Transverse colon (tissue), 4 donors: ENCODE measurements at regions not wholly inside any gene's neighbourhood (a gene's known extent, or its start where the extent isn't known, plus 50 kb on each side); places are given as distances from the start of the nearest gene placed in this dataset.

Experiments used
- DNase-seq: peaks from one replicate; pipeline ENCODE4 v3.0.0-alpha.2; 2019
- H3K27ac ChIP-seq, 4 donors: fragments of 200-600 bp; sonication (generic); 2 replicates each; pipeline ENCODE4 v1.5.1; 2016 to 2018; ENCODE audit warnings: inconsistent platforms in 4 of 4
- H3K27me3 ChIP-seq: fragments of 200-600 bp; sonication (generic); 2 replicates; pipeline ENCODE4 v1.5.1; 2017; ENCODE audit warnings: inconsistent platforms
- H3K36me3 ChIP-seq, 4 donors: fragments of 200-600 bp; sonication (generic); 2 replicates each; pipeline ENCODE4 v1.5.1; 2017 to 2019; ENCODE audit warnings: inconsistent platforms in 4 of 4
- H3K4me1 ChIP-seq, 4 donors: fragments of 200-600 bp; sonication (generic); 2 replicates each; pipeline ENCODE4 v1.5.1; 2017 to 2020; ENCODE audit warnings: inconsistent platforms in 4 of 4
- H3K4me3 ChIP-seq, 4 donors: fragments of 200-600 bp; sonication (generic); 1 replicate in 1 of 4; 2 replicates in 3 of 4; pipeline versions ENCODE4 v1.5.1 to v1.6.1; 2017 to 2019; ENCODE audit warnings: inconsistent platforms in 4 of 4
- H3K9me3 ChIP-seq, 2 donors: fragments of 200-600 bp; sonication (generic); 2 replicates each; pipeline ENCODE4 v1.5.1; 2017 to 2019; ENCODE audit warnings: inconsistent platforms in 2 of 2
- EP300 ChIP-seq: sonication (generic); formaldehyde crosslinking; IDR thresholded peaks from one replicate; pipeline ENCODE4 v1.6.1; 2017; ENCODE audit warnings: antibody characterized with exemption, low read depth
- POLR2A ChIP-seq: fragments of 450-650 bp; IDR thresholded peaks from one replicate; pipeline ENCODE4 v1.6.1; 2016; ENCODE audit warnings: antibody characterized with exemption, mild to moderate bottlenecking, moderate library complexity
- POLR2AphosphoS5 ChIP-seq, 3 donors: sonication (generic); formaldehyde crosslinking; IDR thresholded peaks; one replicate each; pipeline ENCODE4 v1.6.1; 2016; ENCODE audit warnings: antibody characterized with exemption in 3 of 3
- WGBS, 2 donors: methylation state at CpG; one replicate each; pipeline ENCODE4 v1.1.5; 2018; ENCODE audit warnings: low coverage in 1 of 2; 5-methylcytosine and 5-hydroxymethylcytosine counted together
- in situ Hi-C, 4 donors: fragments of 200-750 bp; cut with MboI; loops; one replicate each; pipeline versions ENCODE4 v1.15.0 to v1.15.1; 2017; ENCODE audit warnings: low sequenced_read_pairs in 3 of 4, low pct_ligation_motif_present in 1 of 4, low pct_unique_long_range_greater_than_20kb in 1 of 4
- intact Hi-C: fragments of 100-400 bp; cut with DNase I; formaldehyde crosslinking; loops from one replicate; pipeline ENCODE4 v1.15.1; 2023; ENCODE audit warnings: low total_unique reads
- TF ChIP-seq, protein P1 (sequence below), 5 experiments: fragments of 200-600 bp in 3 of 5; fragments of 450-650 bp in 2 of 5; sonication (generic) in 3 of 5; IDR thresholded peaks; 1 replicate in 2 of 5; 2 replicates in 3 of 5; pipeline ENCODE4 v1.5.1; 2016 to 2017; ENCODE audit warnings: antibody characterized with exemption in 5 of 5, inconsistent platforms in 3 of 5, mild to moderate bottlenecking in 2 of 5, moderate library complexity in 1 of 5

- Histone ChIP-seq H3K36me3 (no peaks in the 10 kb centered on the region), H3K4me1 (peaks cover 0 to 6% (median 0%) of the 10 kb centered on the region in 4 donors), H3K4me3 (no peak overlapping the region), H3K27me3 (no peaks in the 10 kb centered on the region), H3K27ac (no peak overlapping the region), H3K9me3 (no peaks in the 10 kb centered on the region)
- no peak for DNase-seq
- intact Hi-C loops (no loop called here), in situ Hi-C loops (no loop called here)
- TF ChIP-seq, protein P1, sequence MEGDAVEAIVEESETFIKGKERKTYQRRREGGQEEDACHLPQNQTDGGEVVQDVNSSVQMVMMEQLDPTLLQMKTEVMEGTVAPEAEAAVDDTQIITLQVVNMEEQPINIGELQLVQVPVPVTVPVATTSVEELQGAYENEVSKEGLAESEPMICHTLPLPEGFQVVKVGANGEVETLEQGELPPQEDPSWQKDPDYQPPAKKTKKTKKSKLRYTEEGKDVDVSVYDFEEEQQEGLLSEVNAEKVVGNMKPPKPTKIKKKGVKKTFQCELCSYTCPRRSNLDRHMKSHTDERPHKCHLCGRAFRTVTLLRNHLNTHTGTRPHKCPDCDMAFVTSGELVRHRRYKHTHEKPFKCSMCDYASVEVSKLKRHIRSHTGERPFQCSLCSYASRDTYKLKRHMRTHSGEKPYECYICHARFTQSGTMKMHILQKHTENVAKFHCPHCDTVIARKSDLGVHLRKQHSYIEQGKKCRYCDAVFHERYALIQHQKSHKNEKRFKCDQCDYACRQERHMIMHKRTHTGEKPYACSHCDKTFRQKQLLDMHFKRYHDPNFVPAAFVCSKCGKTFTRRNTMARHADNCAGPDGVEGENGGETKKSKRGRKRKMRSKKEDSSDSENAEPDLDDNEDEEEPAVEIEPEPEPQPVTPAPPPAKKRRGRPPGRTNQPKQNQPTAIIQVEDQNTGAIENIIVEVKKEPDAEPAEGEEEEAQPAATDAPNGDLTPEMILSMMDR (IDR thresholded peaks at IDR 0.05), result no peak
- TF ChIP-seq POLR2A (no peak), POLR2AphosphoS5 (IDR thresholded peaks at IDR 0.05) (no peak), EP300 (no peak)
- 67 to 76% methylated on average over 1 of the region's 1 CpG for WGBS, 2 donors
Measured at GRCh38 chr4:141885112-141885511, 248.7 kb downstream of the IL15 start.

DNA sequence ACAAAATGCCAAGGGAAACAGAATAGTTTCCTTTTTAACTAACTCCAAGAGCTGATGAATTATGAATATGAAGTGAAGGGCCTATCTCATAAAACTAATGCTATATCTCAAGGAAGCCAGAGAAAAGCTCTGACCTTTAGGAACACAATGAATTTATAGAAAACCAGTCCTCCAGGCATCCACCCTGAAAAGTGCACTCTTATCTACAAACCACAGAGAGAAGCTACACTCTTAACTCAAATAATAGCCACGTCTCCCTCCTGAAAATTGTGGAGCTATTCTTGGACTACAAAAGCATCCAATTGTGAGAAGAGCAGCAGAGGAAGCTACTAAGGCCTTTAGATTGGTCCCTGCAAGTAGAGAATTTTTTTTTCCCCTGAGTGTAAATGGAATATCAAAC is 253.9 kb downstream of the IL15 start:
- no peaks in the 10 kb centered on the region for H3K4me1 ChIP-seq
- WGBS, 2 donors, result 20 to 29% methylated on average over 1 of the region's 1 CpG
- no peak for DNase-seq
- no peaks in the 10 kb centered on the region for H3K36me3 ChIP-seq
- H3K27ac ChIP-seq, result no peak overlapping the region
- no peak for TF ChIP-seq EP300
- TF ChIP-seq POLR2AphosphoS5 (IDR thresholded peaks at IDR 0.05), result no peak
- TF ChIP-seq, protein P1 (IDR thresholded peaks at IDR 0.05), result no peak
- TF ChIP-seq POLR2A, result no peak
- H3K27me3 ChIP-seq, result no peaks in the 10 kb centered on the region
- H3K9me3 ChIP-seq, result no peaks in the 10 kb centered on the region
- no peak overlapping the region for H3K4me3 ChIP-seq
- in situ Hi-C loops (no loop called here), intact Hi-C loops (no loop called here)

GRCh38 chr4:141891260-141892120 is 255.1 kb downstream of the IL15 start:
- no peaks in the 10 kb centered on the region for H3K4me1 ChIP-seq
- H3K27me3 ChIP-seq, result no peaks in the 10 kb centered on the region
- no peak overlapping the region for H3K4me3 ChIP-seq
- intact Hi-C loops (no loop called here), in situ Hi-C loops (no loop called here)
- no peaks in the 10 kb centered on the region for H3K36me3 ChIP-seq
- TF ChIP-seq EP300, result no peak
- no peak overlapping the region for H3K27ac ChIP-seq
- H3K9me3 ChIP-seq, result no peaks in the 10 kb centered on the region
- 53 to 83% methylated on average over 4 to 7 of the region's 7 CpGs for WGBS, 2 donors
- no peak for DNase-seq

GRCh38 chr4:141896687-141897086 is 260.3 kb downstream of the IL15 start:
- no peak for DNase-seq
- no peak overlapping the region for H3K4me3 ChIP-seq
- intact Hi-C loops, result no loop called here
- no peaks in the 10 kb centered on the region for H3K27me3 ChIP-seq
- H3K4me1 ChIP-seq, result no peaks in the 10 kb centered on the region
- 82 to 98% methylated on average over 3 of the region's 3 CpGs for WGBS, 2 donors
- H3K9me3 ChIP-seq, result no peaks in the 10 kb centered on the region
- in situ Hi-C loops, result no loop called here
- H3K36me3 ChIP-seq, result no peaks in the 10 kb centered on the region
- TF ChIP-seq POLR2AphosphoS5 (IDR thresholded peaks at IDR 0.05), result no peak
- TF ChIP-seq, protein P1 (IDR thresholded peaks at IDR 0.05), result no peak
- no peak for TF ChIP-seq EP300
- TF ChIP-seq POLR2A, result no peak
- H3K27ac ChIP-seq, result no peak overlapping the region

- H3K36me3 ChIP-seq, result no peaks in the 10 kb centered on the region
- intact Hi-C loops (no loop called here), in situ Hi-C loops (no loop called here)
- TF ChIP-seq, protein P1 (IDR thresholded peaks at IDR 0.05), result no peak
- TF ChIP-seq POLR2A (no peak), EP300 (no peak), POLR2AphosphoS5 (IDR thresholded peaks at IDR 0.05) (no peak)
- WGBS, 2 donors, result 34 to 68% methylated on average over 2 of the region's 2 CpGs
- H3K4me3 ChIP-seq, result no peak overlapping the region
- no peaks in the 10 kb centered on the region for H3K9me3 ChIP-seq
- no peak for DNase-seq
- no peak overlapping the region for H3K27ac ChIP-seq
- H3K27me3 ChIP-seq, result no peaks in the 10 kb centered on the region
- H3K4me1 ChIP-seq, result no peaks in the 10 kb centered on the region
Measured at GRCh38 chr4:141898346-141898745, 262.0 kb downstream of the IL15 start.
